HG03565 (cell line): ENCODE measurements at regions not wholly inside any gene's neighbourhood (a gene's known extent, or its start where the extent isn't known, plus 50 kb on each side); places are given as distances from the start of the nearest gene placed in this dataset.
"Not testable (repeated sequence)": the region's sequence is repeated elsewhere in the genome, so short reads cannot be mapped to it uniquely, and the experiment has no call there.

Source experiments
- ATAC-seq: cut with Tn5 transposase; IDR thresholded peaks from one replicate; pipeline ENCODE4 v1.9.1; 2021; ENCODE audit warnings: mild to moderate bottlenecking, moderate library complexity; ENCODE audit not compliant: unreplicated experiment

DNA sequence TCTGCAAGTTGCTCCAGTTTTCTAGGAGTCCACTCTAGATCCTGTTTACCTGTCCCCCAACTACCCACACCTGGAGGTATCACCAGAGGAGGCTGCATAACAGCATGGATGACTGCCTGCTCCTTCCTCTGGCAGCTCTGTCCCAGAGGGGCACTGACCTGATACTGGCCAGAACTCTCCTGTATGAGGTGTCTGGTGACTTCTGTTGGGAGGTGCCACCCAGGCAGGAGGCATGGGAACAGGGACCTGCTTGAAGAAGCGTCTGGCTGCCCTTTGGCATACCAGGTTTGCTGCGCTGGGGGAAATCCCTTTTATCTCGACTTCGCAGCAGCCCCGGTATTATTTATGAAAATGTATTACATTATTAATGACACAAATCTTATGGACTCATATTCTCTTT, 1163.6 kb downstream of the NSUN3 start:
- ATAC-seq, result no peak

DNA sequence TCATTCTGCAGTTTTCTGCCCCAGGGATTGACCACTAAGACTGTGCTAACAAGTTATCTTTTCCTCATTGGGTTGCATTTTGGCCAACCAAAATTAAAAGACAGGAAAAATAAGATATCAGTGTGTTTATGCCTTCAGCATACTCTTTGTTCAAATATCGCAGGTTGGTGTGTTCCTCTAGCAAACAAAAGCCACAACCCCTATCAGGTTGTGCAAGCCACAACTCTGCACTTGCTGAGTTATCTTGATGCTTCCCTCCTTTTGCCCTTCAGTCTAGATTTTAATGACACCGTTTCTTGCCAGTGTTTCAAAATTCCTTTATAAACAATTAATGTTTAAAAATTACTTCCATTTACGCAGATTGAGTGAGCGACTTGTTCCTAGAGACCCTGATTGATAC, 1164.2 kb downstream of the NSUN3 start:
- no peak for ATAC-seq

DNA sequence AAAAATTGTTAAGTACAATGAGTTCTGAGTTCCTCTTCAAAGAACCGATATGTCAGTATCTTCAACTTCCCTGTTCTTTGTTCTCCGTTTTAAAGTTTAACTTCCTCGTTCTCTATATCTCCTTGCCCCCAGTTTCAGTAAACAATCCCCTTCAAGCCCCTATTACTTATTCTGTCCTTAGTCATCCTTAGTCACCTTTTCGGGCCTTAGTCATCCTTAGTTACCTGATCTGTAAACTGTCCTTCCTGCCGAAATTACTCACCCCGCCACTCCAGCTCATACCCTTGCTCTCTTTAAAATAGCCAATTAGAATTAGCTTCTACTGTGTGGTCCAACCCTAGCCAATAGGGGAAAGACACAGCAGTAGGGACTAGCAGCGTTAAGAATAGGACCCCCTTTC, 1165.6 kb downstream of the NSUN3 start:
- ATAC-seq, result no peak

DNA sequence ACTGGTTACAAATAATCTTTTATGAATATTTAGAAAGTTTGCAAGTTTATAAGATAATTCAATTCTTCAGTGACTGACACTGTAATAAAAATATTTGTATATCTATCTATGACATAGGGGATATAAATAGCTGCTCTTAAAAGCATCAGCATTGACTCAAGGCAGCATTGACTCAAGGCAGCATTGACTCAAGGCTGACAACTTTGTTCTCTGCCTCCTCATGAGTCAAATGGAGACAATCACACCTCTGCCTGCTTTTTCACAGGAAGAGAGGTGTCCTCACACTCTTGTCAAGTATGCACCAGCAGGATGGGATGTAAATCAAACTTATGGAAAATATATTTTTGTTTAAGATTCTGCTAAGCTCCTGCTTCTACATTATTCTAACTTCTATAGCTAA, 1173.1 kb downstream of the NSUN3 start:
- no peak for ATAC-seq

DNA sequence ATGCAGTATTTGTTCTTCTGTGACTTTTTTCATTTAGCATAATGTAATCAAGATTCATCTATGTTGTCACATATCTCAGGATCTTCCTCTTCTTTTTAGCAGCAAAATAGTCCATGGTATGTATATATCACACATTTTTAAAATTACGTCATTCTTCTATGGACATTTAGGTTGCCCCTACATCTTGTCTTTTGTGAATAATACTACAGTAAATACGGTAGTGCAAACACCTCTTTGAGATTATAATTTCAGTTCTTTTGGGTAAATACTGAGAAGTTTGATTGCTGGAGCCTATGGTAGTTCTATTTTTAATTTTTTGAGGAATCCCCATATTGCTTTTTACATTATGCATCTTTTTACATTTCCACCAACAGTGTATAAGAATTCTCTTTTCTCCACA, 1174.9 kb downstream of the NSUN3 start:
- no peak for ATAC-seq

DNA sequence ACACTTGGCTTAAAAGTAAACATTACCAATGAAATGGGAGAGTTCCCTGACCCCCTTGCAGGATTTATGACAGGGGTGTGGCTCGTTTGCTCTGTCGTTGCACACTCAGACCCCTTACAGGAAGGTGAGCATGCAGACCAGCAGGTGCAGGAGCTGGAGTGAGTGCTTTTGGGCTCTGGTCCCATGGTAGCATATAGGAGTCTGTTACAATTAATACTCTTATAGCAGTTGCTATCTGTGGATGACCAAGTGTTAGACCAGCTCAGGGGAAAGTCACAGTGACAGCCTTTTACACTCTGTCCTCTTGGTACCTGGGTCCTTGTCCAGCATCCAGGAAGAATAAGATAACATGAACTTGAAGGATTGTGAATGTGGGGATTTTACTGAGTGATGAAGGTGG, 1177.5 kb downstream of the NSUN3 start:
- ATAC-seq, result no peak

DNA sequence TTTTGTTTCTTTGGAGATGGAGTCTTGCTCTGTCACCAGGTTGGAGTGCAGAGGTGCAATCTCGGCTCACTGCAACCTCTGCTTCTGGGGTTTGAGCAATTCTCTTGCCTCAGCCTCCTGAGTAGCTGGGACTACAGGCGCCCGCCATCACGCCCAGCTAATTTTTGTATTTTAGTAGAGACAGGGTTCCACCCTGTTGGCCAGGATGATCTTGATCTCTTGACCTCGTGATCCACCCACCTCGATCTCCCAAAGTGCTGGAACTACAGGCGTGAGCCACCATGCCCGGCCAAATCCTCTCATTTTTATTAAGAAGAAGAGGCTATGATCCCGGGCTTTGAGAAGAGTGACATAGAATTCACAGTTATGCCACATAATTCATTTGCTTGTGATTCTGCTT, 1178.4 kb downstream of the NSUN3 start:
- not testable (repeated sequence) for ATAC-seq

DNA sequence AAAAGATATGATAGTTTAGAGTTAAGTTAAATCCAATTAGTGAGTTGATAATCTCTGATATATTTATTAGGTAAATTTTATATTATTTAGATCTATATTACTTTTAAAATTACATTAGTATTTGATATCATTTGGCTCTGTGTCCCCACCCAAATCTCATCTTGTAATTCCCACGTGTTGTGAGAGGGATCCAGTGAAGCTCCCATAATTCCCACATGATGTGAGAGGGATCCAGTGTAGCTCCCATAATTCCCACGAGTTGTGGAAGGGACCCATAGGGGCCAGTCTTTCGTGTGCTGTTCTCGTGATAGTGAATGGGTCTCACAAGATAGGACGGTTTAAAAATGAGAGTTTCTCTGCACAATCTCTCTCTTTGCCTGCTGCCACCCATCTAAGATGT, 1183.6 kb downstream of the NSUN3 start:
- ATAC-seq, result no peak

DNA sequence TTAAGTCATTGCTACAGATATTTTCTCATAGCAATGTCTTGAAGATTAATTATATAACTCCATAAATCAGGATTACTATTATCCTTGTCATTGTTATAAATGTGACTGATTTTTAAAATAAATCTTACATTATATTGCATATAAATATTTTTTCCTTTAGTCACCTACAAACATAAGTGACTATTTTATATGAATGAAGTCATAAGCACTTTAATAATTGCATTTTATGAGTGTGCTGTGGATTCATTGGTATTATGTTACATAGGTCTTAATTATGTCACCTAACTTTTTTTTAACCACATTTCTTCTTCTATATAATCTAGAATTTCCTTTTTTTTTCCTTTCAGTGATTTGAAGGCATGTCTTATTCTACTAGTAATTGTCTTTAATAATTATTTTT, 1191.2 kb downstream of the NSUN3 start:
- ATAC-seq, result no peak

DNA sequence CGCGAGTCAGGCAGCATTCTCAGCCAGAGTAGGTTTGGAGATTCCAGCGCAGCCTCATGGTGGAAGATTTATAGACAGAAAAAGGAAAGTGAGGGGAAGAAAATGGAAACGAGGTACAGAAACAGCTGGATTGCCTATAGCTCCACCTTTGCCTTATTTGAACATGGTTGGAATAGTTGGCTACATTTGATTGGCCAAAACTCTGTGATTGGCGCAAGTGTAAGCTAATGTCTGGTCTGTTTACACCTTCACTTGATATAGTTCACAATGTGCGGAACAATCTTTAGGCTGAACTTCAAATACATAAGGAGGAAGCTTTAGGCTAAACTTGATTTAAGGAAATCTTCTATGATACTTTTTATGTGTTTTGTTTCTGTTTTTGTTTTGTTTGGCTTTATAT, 1191.9 kb downstream of the NSUN3 start:
- no peak for ATAC-seq

DNA sequence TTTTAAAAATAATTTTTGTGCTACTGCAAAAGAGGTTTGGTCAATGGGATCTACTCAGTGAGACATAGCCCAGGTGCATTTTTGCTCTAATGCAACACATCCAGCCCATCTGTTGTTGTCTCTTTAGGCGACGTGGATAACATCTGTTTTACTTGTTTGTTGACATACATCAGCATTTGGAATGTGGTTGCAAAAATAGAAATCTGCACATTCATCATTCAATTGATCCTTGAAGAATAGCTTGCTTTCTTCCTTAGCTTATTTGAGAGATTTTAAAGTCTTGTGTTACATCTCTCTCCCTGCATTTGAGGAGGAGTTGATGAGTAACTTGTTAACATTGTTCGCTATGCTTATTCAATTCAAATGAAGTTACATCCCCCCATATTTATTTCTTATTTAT, 1202.3 kb downstream of the NSUN3 start:
- no peak for ATAC-seq

DNA sequence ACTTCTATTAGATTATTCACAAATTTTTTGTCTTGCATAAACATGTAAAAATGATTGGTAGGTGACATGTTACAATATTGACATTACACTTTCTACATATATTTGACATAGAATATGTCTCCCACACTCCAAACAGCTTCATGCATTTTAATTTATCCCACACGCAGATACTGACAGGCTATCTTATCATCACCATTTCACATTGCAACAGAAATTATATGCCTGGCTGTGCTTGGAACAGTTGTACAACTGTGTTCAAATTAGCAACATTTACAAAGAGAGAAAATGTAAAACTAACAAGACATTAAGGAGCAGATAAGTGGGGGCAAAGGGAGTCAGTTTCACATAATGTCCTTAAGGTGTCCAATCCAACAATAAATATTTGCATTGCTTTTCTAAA, 1208.5 kb downstream of the NSUN3 start:
- no peak for ATAC-seq

DNA sequence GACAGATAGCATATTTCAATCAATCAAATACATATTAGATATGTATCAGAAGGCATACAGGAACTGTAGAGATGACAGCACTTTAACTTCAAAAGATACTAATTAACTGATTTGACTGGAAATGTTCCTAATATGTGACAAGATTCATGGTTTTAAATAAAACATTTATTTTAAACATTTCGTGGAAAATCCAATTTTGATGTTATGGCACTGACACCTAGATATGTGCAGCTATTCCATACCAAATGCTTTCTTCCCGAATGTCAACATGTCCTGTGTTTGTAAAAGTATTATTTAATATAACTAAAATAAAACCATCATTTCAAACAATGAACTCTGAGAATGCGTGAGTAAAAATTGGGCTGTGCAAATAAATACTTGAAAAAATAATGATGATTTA, 1209.3 kb downstream of the NSUN3 start:
- no peak for ATAC-seq

DNA sequence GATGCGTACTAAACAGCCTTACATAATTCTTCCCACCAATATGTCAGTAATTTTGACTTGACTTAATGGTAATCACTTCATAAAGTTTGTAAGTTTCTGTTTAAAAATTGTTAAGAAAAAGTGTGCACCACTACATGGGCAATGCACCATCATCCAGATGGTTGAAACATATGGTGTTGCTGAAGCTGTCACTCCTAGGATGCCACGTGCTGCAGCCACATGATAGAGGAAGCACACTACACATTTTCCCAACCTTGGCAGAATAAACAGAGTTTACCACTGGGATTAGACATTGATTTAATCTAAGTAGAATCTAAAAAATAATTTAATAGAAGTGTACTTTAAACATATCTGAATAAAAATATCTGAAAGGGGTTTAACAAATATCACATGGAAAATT, 1209.9 kb downstream of the NSUN3 start:
- ATAC-seq, result no peak

DNA sequence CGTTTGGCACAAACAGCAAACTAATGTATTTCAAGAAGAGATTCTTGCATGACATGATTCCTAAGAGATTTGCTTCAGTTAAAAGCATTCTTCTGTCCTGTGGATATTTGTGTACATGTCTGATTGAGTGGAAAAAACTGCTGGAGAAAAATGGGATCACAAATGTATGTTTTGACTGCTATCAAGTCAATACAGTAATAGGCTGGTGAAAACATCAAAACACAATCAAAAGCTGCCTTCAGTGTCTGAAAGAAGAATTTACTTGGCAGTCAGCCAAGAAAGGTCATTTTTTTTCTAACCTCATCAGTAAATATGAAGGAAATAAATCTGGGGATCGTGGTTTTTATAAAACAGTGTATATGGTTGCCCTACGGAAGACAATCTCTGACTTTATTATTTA, 1214.8 kb downstream of the NSUN3 start:
- no peak for ATAC-seq

DNA sequence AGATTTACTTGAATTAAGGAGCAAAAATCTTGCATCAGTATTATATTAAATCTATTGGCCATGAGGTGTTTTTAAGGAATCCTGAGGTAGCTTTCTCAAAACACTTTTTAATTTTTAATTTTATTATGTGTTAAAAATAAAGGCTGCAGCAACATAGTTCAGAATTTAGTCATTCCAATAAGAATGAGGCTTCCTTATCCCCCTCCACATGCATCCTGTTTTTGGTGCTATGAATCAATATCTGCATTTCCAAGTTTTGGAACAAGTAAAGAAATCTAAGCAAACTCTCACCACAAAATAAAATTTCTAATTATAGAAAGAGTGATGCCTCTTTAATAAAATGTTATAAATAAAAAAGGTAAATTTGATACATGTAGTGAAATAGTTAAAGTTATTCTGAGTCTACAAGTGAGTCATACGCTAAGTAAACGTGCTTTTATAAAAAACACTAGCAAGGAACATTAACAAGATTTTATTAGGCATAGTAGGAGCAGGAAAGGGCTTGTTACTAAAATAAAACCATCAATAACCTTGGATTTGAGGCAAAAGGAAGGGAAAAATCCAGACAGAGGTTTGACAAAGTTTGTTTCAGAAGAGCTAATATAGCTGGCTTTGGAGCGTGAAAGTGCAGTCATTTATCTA, 1218.0 kb downstream of the NSUN3 start:
- no peak for ATAC-seq

DNA sequence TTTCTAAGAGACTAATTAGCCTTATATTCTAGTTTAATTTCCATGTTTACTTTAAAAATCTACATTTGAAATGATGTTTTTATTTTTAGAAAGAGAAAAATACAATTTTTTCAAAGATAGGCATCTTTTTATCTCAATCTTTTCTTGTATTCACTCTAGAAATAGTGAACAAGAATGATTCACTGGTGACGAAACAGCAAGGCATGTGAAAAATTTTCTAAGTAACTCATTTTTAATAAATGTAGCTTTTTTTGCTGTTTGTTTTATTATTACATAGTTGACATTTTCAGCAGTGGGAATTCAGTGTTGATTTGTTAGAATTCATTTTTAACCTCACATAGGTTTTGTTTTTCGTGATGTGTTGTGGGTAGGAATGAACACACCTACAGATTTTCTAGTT, 1226.4 kb downstream of the NSUN3 start:
- ATAC-seq, result no peak

DNA sequence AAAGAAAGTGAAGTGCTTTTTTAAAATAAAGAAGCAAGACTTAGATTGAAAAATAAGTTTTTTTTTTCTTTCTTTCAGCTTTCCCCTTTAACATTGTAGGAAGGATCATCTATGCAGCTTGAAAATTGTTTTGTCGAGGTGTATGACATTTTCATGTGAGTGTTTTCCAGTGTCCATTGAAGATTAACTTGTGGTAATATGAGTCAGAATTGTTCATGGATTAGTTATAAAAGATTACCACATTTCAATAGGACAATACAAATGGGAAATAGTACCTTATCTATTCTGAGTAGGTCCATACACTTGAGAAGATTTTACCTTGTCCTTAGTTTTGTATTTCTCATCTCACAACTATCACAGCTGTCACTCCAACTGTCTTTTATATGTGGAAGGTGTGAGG, 1234.7 kb downstream of the NSUN3 start:
- ATAC-seq, result no peak

DNA sequence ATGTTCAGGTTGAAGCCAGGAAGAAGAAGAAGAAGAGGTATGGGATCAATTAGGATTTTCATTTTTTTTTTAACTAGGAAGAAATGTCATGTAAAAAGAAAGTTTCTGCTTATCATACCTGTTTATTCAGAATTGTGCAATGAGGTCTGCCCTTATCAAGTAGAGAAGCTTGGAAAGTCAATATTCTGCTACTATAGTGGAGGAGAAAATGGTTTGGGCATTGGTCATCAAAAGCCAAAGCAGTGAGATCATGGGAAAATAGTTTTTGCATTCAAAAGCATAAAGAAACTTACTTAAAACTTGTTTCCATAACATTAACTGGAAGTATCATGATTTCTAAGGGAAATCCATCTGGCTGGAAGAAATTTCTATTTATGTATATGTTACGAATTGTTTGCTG, 1239.2 kb downstream of the NSUN3 start:
- ATAC-seq, result no peak

DNA sequence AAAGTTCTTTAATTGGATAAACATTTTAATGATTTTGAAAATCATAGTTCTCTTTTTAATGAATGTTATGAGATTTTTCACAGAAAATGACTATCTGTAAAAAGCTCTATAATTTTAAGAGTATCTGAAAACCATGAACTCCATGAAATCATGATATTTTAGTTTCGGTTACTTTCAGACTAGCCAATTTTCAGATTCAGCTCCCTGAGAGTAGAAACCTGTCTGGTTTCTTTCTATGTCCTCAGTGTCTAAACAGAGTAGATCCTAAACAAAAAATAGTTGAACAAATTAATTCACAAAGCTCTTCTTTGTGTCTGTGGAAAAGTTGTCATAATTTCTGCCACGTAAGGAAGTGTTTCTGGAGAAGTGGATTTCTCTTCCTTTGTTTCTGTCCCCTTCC, 1247.7 kb downstream of the NSUN3 start:
- ATAC-seq, result no peak

DNA sequence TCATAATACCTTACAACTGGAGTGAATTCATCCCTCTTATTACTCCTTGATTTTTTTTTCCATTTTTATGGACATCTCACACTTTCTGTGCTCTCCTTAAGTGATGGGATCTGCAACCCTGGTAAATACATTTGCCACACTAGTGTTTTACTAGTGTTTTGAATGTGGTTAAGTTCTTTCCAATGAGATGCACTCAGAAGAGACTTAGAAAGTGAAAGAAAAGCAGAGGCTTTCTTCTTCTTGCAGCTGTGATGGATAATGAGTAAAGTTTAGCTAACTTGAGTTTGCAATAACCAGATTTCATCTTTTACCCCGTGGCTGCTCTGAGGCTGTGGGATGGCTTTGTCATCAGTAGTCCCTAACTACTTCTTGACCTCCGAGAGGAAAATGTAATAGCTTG, 1248.4 kb downstream of the NSUN3 start:
- no peak for ATAC-seq

DNA sequence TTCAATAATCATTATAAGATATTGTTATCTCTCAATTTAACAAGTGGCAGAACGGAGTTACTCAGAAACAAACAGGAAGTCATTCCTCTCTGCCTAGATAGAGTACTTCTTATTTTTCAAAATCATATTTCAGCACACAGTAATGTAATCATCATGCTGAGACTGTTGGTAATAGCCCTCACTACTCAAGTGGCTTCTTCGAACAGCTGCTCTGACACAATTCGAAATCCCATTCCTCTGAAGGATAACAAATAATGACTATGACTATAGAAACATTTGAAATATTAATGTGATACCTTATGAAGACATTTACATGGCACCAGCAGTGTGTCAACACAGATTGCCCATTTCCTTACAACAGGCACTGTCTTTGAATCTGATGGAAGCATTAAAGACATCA, 1249.8 kb downstream of the NSUN3 start:
- no peak for ATAC-seq

DNA sequence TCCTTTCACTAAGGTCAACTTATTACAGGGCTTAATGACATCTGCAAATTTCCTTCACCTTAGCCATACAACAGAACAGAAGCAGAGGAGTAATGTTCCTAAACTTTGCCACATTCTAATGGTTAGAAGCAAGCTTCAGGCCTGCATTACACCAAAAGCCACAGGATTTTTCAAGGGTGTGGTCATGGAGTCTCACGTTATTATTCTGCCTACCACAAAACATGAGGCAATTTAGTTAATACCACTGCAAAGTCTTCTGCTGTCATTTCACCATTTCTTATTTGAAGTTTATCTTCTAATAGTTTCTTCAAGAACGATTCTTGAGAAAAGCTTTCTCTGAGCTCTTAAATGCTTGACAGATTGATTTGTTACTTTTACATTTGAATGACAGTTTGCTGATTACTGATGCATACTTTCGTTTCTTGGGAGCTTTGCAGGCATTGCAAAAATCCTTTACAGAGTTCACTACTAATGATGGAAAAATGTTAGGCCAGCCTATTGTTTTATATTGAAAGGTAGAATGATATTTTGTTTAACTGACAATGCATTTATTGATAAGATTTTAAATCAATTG, 1257.1 kb downstream of the NSUN3 start:
- no peak for ATAC-seq
